GM12878 (cell line): ENCODE measurements at regions not wholly inside any gene's neighbourhood (a gene's known extent, or its start where the extent isn't known, plus 50 kb on each side); places are given as distances from the start of the nearest gene placed in this dataset.

Source experiments
- ATAC-seq: fragments of 200-7000 bp; cut with Tn5 transposase; 3 replicates; pipeline ENCODE4 v1.9.1; 2020; ENCODE audit warnings: mild to moderate bottlenecking, moderate library complexity
- BruUV-seq: library from RNA; stranded (reverse); fragments of 400-500 nt; replicated peaks from 2 replicates; lab custom pipeline; 2021; lab: Mats Ljungman, UMichigan
- CTCF ChIA-PET: fragments of 300-600 bp; sonication (Branson Sonifier 250); formaldehyde crosslinking; extraction: SDS; loops from one replicate; lab custom pipeline; 2021; ENCODE audit warnings: inconsistent platforms; lab: Yijun Ruan, JAX
- POLR2A ChIA-PET: fragments of 350-600 bp; formaldehyde crosslinking; extraction: SDS; loops from one replicate; lab custom pipeline; 2021; ENCODE audit warnings: inconsistent platforms; lab: Charles Lee
- RAD21 ChIA-PET: fragments of 300-600 bp; sonication (Branson Sonifier 250); formaldehyde crosslinking; loops from one replicate; lab custom pipeline; 2023; ENCODE audit warnings: antibody characterized with exemption; ENCODE audit not compliant: unreplicated experiment; lab: Charles Lee
- SMC1A ChIA-PET: fragments of 300-600 bp; sonication (Branson Sonifier 250); formaldehyde crosslinking; loops from one replicate; lab custom pipeline; 2023; ENCODE audit not compliant: unreplicated experiment, uncharacterized antibody; lab: Charles Lee
- DNase-seq: peaks from one replicate; pipeline ENCODE4 v3.0.0-alpha.2; 2011; ENCODE audit warnings: low read depth, low spot score
- FAIRE-seq: peaks from 3 replicates; lab custom pipeline; 2011; peaks lifted over from hg19 to GRCh38; lab: Jason Lieb, UNC
- H2AFZ ChIP-seq: 2 replicates; pipeline ENCODE4 v1.6.0; 2011; ENCODE audit warnings: low read depth, low read length, control low read depth; ENCODE audit not compliant: control insufficient read depth
- H3K27ac ChIP-seq: 2 replicates; pipeline ENCODE4 v1.5.1; 2011; ENCODE audit warnings: control low read depth; ENCODE audit not compliant: control insufficient read depth, insufficient read depth
- H3K27me3 ChIP-seq, 2 experiments: replicated peaks in 1 of 2; 2 replicates each; pipeline versions ENCODE4 v1.6.0 to v1.6.1; 2011; ENCODE audit warnings: low read length in 1 of 2; ENCODE audit not compliant: control insufficient read depth in 2 of 2, insufficient read depth in 2 of 2
- H3K36me3 ChIP-seq, 2 experiments: 2 replicates each; pipeline ENCODE4 v1.5.1; 2011; ENCODE audit warnings: low read length in 1 of 2; ENCODE audit not compliant: control insufficient read depth in 2 of 2, insufficient read depth in 2 of 2
- H3K4me1 ChIP-seq: 2 replicates; pipeline ENCODE4 v1.6.1; 2011; ENCODE audit warnings: mild to moderate bottlenecking, low read length, moderate library complexity, mixed read lengths; ENCODE audit not compliant: control insufficient read depth, insufficient read depth
- H3K4me2 ChIP-seq: 2 replicates; pipeline ENCODE4 v1.6.0; 2011; ENCODE audit warnings: control low read depth; ENCODE audit not compliant: control insufficient read depth, insufficient read depth
- H3K4me3 ChIP-seq: fragments of 200-600 bp; sonication (generic); 2 replicates; pipeline ENCODE4 v1.5.1; 2016
- H3K79me2 ChIP-seq: 2 replicates; pipeline ENCODE4 v1.6.0; 2011; ENCODE audit warnings: low read length; ENCODE audit not compliant: control insufficient read depth, insufficient read depth
- H3K9ac ChIP-seq: 2 replicates; pipeline ENCODE4 v1.8.0; 2011; ENCODE audit warnings: low read length, control low read depth, mixed read lengths; ENCODE audit not compliant: control insufficient read depth, insufficient read depth
- H3K9me3 ChIP-seq: replicated peaks from 3 replicates; pipeline ENCODE4 v1.5.1; 2011; ENCODE audit warnings: mild to moderate bottlenecking, low read length; ENCODE audit not compliant: control insufficient read depth, insufficient read depth
- H4K20me1 ChIP-seq: 2 replicates; pipeline ENCODE4 v1.6.0; 2011; ENCODE audit not compliant: control insufficient read depth, insufficient read depth
- CEBPB ChIP-seq, 2 experiments: fragments of 150-350 bp in 1 of 2; IDR thresholded peaks; 2 replicates each; pipeline ENCODE4 v1.6.1; 2012 to 2014; ENCODE audit warnings: low read depth in 2 of 2, low read length in 2 of 2, borderline replicate concordance in 1 of 2, inconsistent platforms in 1 of 2
- EED ChIP-seq: sonication (generic); IDR thresholded peaks from 2 replicates; pipeline ENCODE4 v1.6.1; 2016; ENCODE audit warnings: antibody characterized with exemption, low read depth
- ETV6 ChIP-seq, 2 experiments: fragments of 450-650 bp in 1 of 2; IDR thresholded peaks in 1 of 2; conservative IDR thresholded peaks in 1 of 2; 2 replicates each; pipeline ENCODE4 v1.6.1; 2014; ENCODE audit warnings: antibody characterized with exemption in 1 of 2, borderline replicate concordance in 1 of 2, low read depth in 1 of 2, mild to moderate bottlenecking in 1 of 2, moderate library complexity in 1 of 2
- FOXK2 ChIP-seq: fragments of 450-650 bp; IDR thresholded peaks from 2 replicates; pipeline ENCODE4 v1.6.1; 2017; ENCODE audit warnings: mild to moderate bottlenecking, moderate library complexity
- HCFC1 ChIP-seq: fragments of 150-350 bp; IDR thresholded peaks from 2 replicates; pipeline ENCODE4 v1.6.1; 2014; ENCODE audit warnings: low read length
- PAX8 ChIP-seq: fragments of 450-650 bp; IDR thresholded peaks from 2 replicates; pipeline ENCODE4 v1.6.1; 2017; ENCODE audit warnings: mild to moderate bottlenecking, moderate library complexity
- POLR2AphosphoS2 ChIP-seq: IDR thresholded peaks from 2 replicates; pipeline ENCODE4 v1.6.1; 2011; ENCODE audit warnings: low read depth, mild to moderate bottlenecking, low read length, improper control_type of control experiment, moderate library complexity
- POLR2AphosphoS5 ChIP-seq: IDR thresholded peaks from 2 replicates; pipeline ENCODE4 v1.6.1; 2011; ENCODE audit warnings: mild to moderate bottlenecking, low read length, inconsistent platforms
- SMARCA5 ChIP-seq: fragments of 450-650 bp; IDR thresholded peaks from 2 replicates; pipeline ENCODE4 v1.6.1; 2017; ENCODE audit warnings: mild to moderate bottlenecking
- STAT1 ChIP-seq: fragments of 450-650 bp; conservative IDR thresholded peaks from 2 replicates; pipeline ENCODE4 v1.6.1; 2014; ENCODE audit warnings: antibody characterized with exemption, mild to moderate bottlenecking
- TAF1 ChIP-seq: IDR thresholded peaks from 2 replicates; pipeline ENCODE4 v1.6.1; 2011; ENCODE audit warnings: mild to moderate bottlenecking, low read depth, low read length, borderline replicate concordance
- TBL1XR1 ChIP-seq: IDR thresholded peaks from 2 replicates; pipeline ENCODE4 v1.6.1; 2012; ENCODE audit warnings: low read depth, low read length, improper control_type of control experiment
- WGBS: methylation state at CpG from one replicate; pipeline ENCODE4 v1.1.6; 2016; ENCODE audit warnings: low lambda C conversion rate; ENCODE audit not compliant: insufficient replicate concordance, insufficient coverage; ENCODE audit errors: missing lambda C conversion rate; 5-methylcytosine and 5-hydroxymethylcytosine counted together
- in situ Hi-C: fragments of 300-500 bp; cut with MboI; formaldehyde crosslinking; loops from 9 replicates; pipeline ENCODE4 v1.14.3; 2018; ENCODE audit warnings: mixed read lengths
- intact Hi-C: fragments of 100-400 bp; cut with micrococcal nuclease; formaldehyde crosslinking; loops from one replicate; pipeline ENCODE4 v1.14.2; 2022; ENCODE audit not compliant: unreplicated experiment
- TF ChIP-seq, protein P1 (sequence below): fragments of 450-650 bp; IDR thresholded peaks from 2 replicates; pipeline ENCODE4 v1.6.1; 2016; ENCODE audit warnings: mild to moderate bottlenecking
- TF ChIP-seq, protein P2 (sequence below): fragments of 450-650 bp; IDR thresholded peaks from 2 replicates; pipeline ENCODE4 v1.6.1; 2017; ENCODE audit warnings: mild to moderate bottlenecking, moderate library complexity
- TF ChIP-seq, protein P3 (sequence below): fragments of 450-650 bp; conservative IDR thresholded peaks from 2 replicates; pipeline ENCODE4 v1.6.1; 2017; ENCODE audit warnings: mild to moderate bottlenecking, moderate library complexity

DNA sequence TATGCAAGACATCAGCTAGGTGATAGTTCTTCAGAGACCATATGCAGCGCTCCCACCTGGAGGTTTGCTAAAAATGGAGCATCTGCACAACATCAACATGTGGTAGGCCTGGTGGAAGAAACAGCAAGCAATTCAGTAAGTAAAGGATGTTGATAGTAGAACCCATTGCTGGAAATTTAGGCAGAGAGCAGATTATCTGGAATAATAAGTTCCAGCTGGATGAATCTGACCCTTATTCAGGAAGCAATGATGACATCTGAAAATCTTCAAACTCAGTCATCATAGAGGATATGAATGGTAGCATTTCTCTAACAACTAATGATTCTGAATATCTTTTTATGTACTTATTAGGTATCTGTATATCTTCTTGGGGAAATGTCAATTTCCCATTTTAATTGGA is 225.2 kb upstream of the ANO3 start:
- POLR2A ChIA-PET, result no interaction called here
- H3K4me2 ChIP-seq, result no peak overlapping the region
- no peak for TF ChIP-seq TAF1
- TF ChIP-seq, protein P1, sequence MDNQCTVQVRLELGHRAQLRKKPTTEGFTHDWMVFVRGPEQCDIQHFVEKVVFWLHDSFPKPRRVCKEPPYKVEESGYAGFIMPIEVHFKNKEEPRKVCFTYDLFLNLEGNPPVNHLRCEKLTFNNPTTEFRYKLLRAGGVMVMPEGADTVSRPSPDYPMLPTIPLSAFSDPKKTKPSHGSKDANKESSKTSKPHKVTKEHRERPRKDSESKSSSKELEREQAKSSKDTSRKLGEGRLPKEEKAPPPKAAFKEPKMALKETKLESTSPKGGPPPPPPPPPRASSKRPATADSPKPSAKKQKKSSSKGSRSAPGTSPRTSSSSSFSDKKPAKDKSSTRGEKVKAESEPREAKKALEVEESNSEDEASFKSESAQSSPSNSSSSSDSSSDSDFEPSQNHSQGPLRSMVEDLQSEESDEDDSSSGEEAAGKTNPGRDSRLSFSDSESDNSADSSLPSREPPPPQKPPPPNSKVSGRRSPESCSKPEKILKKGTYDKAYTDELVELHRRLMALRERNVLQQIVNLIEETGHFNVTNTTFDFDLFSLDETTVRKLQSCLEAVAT, result no peak
- TF ChIP-seq HCFC1, result no peak
- TF ChIP-seq CEBPB (IDR thresholded peaks at IDR 0.05; ENCODE audit: borderline replicate concordance in 1 of 2, low read depth in 2 of 2, low read length in 2 of 2), result no peak
- no peak for TF ChIP-seq POLR2AphosphoS2
- TF ChIP-seq, protein P2, sequence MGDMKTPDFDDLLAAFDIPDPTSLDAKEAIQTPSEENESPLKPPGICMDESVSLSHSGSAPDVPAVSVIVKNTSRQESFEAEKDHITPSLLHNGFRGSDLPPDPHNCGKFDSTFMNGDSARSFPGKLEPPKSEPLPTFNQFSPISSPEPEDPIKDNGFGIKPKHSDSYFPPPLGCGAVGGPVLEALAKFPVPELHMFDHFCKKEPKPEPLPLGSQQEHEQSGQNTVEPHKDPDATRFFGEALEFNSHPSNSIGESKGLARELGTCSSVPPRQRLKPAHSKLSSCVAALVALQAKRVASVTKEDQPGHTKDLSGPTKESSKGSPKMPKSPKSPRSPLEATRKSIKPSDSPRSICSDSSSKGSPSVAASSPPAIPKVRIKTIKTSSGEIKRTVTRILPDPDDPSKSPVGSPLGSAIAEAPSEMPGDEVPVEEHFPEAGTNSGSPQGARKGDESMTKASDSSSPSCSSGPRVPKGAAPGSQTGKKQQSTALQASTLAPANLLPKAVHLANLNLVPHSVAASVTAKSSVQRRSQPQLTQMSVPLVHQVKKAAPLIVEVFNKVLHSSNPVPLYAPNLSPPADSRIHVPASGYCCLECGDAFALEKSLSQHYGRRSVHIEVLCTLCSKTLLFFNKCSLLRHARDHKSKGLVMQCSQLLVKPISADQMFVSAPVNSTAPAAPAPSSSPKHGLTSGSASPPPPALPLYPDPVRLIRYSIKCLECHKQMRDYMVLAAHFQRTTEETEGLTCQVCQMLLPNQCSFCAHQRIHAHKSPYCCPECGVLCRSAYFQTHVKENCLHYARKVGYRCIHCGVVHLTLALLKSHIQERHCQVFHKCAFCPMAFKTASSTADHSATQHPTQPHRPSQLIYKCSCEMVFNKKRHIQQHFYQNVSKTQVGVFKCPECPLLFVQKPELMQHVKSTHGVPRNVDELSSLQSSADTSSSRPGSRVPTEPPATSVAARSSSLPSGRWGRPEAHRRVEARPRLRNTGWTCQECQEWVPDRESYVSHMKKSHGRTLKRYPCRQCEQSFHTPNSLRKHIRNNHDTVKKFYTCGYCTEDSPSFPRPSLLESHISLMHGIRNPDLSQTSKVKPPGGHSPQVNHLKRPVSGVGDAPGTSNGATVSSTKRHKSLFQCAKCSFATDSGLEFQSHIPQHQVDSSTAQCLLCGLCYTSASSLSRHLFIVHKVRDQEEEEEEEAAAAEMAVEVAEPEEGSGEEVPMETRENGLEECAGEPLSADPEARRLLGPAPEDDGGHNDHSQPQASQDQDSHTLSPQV, result no peak
- no peak for TF ChIP-seq EED
- TF ChIP-seq STAT1, result no peak
- TF ChIP-seq SMARCA5, result no peak
- no peak for TF ChIP-seq TBL1XR1
- no peak for TF ChIP-seq PAX8
- no peak for TF ChIP-seq POLR2AphosphoS5
- no peak for TF ChIP-seq ETV6 (conservative IDR thresholded peaks at IDR 0.05 in 1 of 2, IDR thresholded peaks at IDR 0.05 in 1 of 2; ENCODE audit: borderline replicate concordance in 1 of 2, low read depth in 1 of 2)
- TF ChIP-seq, protein P3, sequence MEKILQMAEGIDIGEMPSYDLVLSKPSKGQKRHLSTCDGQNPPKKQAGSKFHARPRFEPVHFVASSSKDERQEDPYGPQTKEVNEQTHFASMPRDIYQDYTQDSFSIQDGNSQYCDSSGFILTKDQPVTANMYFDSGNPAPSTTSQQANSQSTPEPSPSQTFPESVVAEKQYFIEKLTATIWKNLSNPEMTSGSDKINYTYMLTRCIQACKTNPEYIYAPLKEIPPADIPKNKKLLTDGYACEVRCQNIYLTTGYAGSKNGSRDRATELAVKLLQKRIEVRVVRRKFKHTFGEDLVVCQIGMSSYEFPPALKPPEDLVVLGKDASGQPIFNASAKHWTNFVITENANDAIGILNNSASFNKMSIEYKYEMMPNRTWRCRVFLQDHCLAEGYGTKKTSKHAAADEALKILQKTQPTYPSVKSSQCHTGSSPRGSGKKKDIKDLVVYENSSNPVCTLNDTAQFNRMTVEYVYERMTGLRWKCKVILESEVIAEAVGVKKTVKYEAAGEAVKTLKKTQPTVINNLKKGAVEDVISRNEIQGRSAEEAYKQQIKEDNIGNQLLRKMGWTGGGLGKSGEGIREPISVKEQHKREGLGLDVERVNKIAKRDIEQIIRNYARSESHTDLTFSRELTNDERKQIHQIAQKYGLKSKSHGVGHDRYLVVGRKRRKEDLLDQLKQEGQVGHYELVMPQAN, result no peak
- no peak for TF ChIP-seq FOXK2

More for the DNA sequence above, 225.2 kb upstream of the ANO3 start:
- WGBS, result 93% methylated on average over 1 of the region's 1 CpG
- intact Hi-C loops (no loop called here), in situ Hi-C loops (no loop called here)
- Histone ChIP-seq H3K36me3 (no peaks in the 10 kb centered on the region), H4K20me1 (no peaks in the 10 kb centered on the region), H3K27ac (no peak overlapping the region), H3K27me3 (no peaks in the 10 kb centered on the region), H3K9ac (no peak overlapping the region), H3K4me3 (no peak overlapping the region), H3K4me1 (no peaks in the 10 kb centered on the region), H2AFZ (no peak overlapping the region; the same call in 1 of the 2 replicates), H3K9me3 (no peaks in the 10 kb centered on the region; the same call in 2 of the 3 replicates), H3K79me2 (no peaks in the 10 kb centered on the region)
- CTCF ChIA-PET, result interaction anchor here (1.0 to 1.7 kb wide), 2 partner anchors 10 to 20 kb away, joined by 3 read pairs; no protein-coding TSS in a partner anchor
- SMC1A ChIA-PET, result no interaction called here
- FAIRE-seq (no peak), ATAC-seq (no peak), DNase-seq (no peak)
- RAD21 ChIA-PET, result interaction anchor here (0.6 kb wide), 1 partner anchor 372 kb away, joined by 4 read pairs; no protein-coding TSS in a partner anchor
- BruUV-seq, result no TSS peak
